Epidermal melanocyte (primary cell): ENCODE measurements at regions not wholly inside any gene's neighbourhood (a gene's known extent, or its start where the extent isn't known, plus 50 kb on each side); places are given as distances from the start of the nearest gene placed in this dataset.
"Not testable (repeated sequence)": the region's sequence is repeated elsewhere in the genome, so short reads cannot be mapped to it uniquely, and the experiment has no call there.

ENCODE experiments used
- DNase-seq: peaks from one replicate; pipeline ENCODE4 v3.0.0; 2011; ENCODE audit warnings: low spot score; ENCODE audit not compliant: insufficient read length

DNA sequence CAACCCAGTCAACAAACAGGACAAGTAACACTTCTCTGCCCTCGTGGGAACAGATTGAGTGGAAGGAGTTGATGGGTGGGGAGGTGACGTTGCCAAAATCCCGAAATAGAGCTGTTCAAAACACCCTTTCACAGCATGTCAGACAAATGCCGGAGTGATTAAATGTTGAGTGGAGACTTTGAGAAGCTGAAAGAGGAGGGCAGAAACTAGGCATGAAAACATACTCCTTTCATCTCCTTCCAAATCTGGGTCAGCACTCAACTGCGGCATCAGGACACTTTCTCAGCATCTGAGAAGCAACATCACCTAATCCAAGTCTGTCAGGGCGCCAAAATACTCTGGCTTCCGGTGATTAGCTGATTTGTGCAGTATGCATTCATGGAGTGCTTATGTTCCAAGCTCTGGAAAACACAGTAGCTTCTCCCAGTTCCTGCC, 51.5 kb upstream of the MRI1 start:
- no peak for DNase-seq

DNA sequence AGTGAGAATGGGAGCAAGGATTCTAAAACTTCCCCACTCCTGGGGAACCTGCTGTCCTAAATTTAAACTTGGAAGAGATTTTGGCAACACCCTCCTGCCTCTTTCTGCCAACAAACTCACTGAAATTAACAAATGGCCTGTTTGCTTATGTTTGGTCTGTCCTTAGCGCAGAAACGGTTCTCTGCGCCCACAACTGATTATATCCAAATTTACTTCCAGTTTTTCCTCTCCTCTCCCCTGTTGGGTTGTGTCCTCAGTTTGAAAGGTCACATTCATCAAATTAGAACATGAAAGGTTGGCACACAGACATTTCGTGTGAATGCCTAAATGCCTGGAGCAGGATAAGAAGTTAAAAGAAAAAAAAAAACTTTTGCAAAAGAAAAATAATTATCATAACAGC, 56.4 kb upstream of the MRI1 start:
- peak; percentile 36 for DNase-seq

DNA sequence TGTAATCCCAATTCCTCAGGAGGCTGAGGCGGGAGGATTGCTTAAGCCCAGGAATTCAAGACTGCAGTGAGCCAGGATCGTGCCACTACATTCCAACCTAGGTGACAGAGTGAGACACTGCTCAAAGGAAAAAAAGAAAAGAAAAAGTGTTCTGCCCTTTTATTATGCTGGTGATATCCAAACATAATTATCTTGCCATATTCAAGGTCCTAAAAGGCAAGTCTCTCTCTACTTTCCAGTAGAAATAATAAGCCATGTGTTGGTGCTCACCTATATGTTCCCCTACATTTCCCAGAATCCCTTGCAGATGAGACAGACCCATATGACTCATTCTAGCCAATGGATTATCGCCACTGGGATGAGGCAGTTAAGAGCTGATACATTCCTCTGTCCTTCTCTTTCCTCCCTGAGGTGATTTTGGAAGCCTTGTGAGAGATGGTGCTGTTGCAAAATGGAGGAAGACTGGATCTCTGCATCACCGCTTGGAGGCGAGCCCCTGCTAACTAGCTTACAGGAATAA, 58.3 kb upstream of the MRI1 start:
- no peak for DNase-seq

DNA sequence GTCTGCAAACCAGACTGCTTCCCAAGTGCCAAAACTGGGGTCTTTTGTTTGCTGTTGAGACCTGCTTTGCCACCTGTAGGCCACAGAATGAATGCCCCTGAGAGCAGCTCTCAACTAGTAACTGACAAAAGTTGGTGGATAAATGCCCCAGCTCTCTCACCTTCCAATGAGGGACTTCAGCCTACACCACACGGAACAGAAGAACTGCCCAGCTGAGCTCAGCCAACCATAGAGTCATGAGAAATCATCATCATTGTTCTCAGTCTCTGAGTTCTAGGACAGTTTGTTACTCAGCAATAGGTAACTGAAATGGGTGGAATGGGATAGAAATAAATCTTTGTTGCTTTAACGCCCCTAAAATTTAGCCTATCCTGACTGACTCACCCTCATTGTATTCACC, 59.1 kb upstream of the MRI1 start:
- no peak for DNase-seq

DNA sequence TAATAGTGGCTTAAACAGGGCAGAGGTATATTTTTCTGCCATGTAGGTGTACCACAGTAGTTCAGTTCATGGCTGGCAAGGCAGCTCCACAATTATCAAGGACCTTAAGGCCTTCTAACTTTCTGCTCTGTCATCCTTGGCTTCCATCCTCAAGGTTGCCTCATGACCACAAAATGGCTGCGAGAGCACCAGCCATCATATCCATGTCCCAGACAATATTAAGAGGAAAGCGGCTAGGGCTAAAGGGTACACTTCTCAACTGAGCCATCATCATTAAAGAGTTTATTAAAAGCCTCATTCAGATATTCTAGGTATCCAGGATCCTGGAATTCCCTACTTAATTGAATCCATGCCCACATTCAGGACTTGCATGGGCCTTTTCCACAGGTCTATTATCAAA, 62.7 kb upstream of the MRI1 start:
- no peak for DNase-seq

DNA sequence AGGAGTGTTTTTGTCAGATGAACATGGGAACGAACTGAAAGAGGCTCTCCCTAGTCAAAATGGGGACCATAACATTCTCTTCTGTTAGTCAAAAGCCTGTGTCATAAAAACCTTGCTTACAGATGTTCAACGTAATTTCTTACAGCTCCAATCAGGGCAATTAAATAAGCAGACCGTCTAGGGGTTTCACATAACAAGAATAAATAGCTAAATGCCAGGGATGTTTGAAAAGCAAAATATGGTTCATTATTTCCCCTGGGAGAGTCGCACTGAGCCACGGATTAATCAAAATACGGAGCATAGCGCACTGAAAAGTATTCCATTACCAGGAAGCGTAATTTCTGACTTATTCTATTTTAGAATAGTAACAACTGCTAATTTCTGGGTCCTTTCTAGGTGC, 63.7 kb upstream of the MRI1 start:
- no peak for DNase-seq

DNA sequence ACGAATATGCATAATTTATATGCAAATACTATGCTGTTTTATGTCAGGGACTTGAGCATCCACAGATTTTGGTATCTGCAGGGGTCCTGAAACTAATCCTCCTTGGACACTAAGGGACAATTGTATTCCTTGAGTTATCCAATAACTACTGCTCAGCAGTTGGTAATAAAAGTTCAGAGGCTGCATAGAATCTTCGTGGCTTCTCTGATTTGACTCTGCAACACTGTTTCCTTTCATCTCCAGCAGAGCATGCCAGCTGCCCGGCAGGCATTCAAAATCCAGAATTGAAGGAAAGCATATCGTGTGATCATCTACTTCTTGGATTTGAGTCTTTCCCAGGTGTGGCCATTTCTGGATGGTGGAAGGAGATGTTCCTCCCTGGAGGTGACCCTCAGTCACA, 64.5 kb upstream of the MRI1 start:
- DNase-seq, result peak; percentile 57

DNA sequence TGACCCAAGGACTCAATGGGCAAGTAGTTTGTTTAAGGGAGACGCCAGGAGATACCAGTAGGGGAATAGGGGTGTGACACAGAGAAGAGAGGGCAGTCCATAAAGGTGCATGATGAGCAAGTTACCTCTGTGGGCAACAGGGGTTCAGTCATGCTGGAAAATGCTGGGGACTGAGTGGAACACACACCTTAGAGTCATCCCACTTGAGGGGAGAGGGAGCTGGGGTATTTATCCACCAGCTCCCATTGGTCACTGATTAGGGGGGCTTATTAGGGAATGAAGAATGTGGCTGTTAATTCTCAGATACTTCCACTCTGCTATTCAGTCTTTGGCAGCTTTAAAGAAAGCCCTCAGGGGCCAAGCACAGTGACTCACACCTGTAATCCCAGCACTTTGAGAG, 67.5 kb upstream of the MRI1 start:
- DNase-seq, result no peak

DNA sequence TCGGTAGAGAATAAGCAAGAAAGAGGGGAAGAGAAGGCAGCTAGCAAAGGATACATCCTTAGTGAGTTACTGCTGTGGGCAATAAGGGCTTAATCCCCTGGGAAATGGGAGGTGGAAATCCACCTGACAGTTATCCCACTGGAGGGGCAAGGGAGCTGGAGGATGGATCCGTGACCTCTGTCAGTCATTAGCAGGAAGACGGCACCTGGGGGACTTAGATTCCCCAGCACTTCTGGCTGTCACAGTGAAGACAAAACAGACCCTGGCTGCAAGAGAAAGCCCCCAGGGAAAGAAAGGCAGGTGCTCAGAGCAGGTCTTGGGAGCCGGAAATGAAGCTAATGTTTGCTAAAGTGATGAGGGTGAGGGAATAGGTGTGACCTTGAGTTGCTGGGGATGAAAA, 70.4 kb upstream of the MRI1 start:
- no peak for DNase-seq

DNA sequence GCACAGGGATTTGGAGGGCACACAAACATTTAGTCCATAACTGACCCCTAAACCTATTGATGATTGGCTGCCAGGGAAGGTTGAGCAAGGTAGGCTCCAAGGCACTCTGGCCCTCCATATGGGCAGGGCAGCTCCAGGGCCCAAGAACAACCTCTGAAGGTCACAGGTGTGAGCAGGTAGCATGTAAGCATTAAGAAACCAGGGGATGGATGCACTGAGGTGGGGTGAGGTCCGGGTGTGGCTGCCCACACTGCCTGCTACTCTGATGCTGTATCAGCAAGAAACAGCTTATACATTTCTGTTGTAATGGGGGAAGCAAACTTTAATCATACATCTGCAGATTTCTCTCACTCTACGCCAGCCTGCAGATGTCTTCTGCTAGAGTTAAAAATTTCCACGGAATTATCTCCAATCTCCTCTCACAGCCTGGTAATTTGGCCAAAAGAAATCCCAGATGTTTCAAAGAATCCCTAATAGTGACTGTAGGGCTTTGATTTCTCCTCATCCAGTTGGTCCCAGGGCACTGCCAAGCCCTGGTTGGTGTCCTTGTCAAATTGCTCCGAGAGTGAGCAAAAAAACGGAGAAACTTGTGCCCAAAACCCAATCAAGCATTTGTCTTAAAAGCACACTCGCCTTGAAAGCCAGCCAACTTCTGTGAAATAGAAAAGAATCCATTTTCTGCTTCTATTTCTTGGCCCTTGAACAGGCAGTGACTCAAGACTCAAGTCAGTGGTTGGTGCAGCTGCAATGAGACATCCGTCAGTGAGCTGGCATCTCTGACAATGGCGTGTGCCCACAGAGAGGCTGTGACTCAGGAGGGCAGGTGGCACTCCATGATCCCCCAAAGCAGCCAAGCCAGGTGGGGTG, 72.5 kb upstream of the MRI1 start:
- DNase-seq, result peak; percentile 22

DNA sequence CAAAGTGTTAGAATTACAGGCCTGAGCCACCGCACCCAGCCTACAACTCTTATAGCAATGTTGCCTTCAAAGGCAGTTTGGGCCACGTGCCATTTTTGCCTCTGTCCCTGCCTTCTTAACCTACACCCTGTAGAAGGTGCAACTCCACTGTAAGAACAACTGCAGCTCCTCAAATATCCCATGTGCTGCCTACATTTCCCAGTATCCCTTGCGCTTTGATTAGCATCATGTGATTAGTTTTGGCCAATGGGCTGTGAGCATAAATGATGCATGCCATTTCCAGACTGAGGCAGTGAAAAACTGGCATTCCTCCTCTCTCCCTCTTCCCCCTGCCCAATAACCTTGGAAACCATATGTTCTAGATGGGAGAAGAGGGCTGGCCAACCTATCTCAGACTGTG, 75.2 kb upstream of the MRI1 start:
- DNase-seq, result no peak

DNA sequence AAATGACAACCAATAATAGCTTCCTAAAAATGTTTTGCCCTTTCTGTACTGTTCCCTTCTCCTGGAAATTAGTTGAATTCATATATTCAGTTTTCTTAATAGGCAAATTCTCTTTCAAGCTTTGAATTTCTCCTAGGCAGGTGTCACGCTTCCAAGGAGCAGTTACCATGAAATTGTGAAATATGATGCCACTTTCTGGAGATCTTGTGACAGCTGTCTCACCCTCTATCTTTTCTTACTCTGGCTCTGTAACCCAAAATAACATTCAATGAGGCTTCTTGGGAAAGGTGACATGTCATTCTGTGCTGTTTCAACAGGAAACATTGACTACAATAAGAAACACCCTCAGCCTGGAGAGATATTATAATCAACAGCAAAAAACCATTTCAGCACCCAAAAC, 80.3 kb upstream of the MRI1 start:
- DNase-seq, result no peak

DNA sequence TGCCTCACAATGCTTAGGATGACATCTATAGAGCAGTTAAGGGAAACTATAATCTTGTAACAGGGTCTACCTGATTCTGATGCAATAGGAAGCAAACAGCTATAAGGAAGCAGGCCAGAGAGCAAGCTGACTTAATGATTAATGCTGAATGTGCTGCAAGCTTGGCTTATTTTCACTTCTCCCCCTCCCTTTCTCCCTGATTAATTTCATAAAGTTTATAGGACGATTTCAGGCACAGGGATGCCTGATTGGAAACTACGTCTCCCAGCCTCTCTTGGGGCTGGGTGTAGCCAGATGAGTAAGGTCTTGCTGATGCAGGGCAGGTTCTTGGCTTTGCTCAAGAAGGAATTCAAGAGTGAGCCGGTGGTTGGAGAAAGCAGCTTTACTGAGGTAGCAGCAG, 82.8 kb upstream of the MRI1 start:
- DNase-seq, result no peak

DNA sequence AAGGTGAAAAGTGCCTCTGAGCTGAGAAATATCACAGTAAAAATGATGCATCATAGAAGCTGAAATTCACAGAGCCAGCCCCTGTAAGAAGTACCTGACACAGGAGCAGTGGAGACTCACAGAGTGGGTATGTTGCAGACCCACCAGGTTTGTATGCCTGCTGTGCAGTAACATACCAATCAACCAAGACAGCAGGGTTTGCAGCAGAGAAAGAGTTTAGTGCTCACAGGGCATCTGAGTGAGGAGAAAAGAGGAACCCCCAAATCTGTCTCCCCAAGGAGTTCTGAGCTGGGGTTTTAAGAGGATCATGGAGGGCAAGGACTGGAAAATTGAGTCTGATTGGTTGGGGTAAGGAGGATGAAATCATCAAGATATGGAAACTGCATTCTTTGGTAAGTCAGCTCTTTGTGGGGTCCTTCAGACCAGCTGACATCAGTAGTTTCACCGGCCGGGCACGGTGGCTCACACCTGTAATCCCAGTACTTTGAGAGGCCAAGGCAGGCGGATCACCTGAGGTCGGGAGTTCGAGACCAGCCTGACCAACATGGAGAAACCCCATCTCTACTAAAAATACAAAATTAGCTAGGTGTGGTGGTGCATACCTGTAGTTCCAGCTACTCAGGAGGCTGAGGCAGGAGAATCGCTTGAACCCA, 83.5 kb upstream of the MRI1 start:
- DNase-seq, result not testable (repeated sequence)

DNA sequence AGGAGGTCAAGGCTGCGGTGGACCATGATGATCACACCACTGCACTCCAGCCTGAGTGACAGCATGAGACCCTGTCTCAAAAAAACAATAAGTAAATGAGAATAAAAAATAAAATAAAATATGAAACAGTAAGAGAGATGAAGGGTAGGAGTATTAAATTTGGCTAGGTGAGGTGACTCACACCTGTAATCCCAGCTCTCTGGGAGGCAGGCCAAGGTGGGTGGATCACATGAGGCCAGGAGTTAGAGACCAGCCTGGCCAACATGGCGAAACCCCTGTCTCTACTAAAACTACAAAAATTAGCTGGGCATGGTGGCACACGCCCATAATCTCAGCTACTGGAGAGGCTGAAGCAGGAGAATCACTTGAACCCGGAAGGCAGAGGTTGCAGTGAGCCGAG, 87.4 kb upstream of the MRI1 start:
- not testable (repeated sequence) for DNase-seq

DNA sequence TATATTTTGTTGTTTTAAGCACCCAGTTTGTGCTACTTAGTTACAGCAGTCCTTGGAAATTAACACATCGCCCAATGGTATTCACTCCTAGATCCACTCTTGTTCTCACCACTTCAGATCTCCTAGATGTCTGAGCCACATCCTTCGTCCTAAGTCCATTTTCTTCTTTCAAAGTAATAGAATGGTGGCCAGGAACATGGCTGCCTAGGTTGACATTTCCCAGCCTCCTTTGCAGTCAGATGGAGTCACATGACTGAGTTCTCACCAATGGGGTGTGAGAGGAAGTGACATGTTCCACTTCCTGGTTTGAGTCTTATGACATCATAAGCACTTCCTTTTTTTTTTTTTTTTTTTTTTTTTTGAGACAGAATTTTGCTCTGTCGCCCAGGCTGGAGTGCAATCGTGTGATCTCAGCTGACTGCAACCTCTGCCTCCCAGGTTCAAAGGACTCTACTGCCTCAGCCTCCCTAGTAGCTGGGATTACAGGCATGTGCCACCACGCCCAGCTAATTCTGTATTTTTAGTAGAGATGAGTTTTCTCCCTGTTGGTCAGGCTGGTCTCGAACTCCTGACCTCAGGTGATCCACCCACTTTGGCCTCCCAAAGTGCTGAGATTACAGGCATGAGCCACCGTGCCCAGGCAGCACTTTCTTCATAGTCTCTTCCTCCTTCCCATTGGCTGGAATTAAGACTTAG, 91.7 kb upstream of the MRI1 start:
- not testable (repeated sequence) for DNase-seq

DNA sequence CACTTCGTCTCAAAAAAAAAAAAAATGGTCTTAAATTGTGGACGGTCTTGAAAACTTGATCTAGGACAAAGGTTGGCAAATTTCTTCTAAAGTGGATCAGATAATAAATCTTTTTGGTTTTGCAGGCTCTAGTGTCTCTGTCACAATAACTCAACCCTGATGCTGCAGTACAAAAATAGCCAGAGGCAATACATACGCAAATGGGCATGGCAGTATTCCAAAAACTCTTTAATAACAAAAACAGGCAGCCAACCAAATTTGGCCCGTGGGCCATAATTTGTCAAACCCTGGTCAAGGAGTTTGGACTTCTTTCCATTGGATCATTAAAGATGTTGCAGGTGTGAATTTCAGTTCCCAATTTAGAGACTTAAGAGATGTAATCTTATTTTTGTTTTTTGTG, 93.5 kb upstream of the MRI1 start:
- DNase-seq, result no peak

DNA sequence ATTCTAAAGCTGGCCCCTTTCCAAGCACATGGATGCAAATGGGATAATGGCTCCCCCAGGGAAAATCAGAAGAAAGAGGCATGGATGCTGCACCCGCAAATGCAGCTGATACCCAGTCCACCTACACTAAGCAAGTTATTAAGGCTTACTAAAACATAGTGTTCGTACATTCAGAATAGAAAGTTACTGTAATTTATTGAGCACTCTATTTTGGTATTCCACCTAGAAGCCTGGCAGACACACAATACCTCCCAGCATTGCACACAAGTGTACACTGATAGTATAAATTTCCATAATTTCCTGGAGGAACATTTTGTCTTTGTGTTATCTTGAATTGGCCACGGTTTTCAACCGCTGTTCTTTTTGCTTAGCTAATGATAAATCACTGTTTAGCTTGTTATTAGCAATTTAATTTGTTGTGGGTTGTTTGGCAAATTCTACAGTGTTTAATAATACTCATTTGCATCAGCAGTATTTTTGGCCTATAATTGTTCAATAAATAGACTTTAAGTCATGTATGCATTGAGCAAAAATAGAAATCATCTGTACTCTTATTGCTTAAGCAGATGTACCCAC, 94.5 kb upstream of the MRI1 start:
- no peak for DNase-seq

DNA sequence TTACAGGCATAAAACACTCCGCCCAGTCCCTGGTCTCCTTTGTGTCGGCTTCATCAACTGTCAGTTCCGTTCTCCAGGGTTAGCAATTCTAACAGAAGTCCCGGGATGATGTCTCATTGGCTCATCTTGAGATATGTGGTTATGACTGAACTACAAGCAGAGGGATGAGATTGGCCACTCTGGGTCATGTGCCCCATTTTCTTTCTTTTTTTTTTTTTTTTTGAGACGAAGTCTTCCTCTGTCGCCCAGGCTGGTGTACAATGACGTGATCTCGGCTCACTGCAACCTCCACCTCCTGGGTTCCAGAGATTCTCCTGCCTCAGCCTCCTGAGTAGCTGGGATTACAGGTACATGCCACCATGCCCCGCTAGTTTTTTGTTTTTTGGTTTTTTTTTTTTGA, 95.4 kb upstream of the MRI1 start:
- DNase-seq, result no peak

DNA sequence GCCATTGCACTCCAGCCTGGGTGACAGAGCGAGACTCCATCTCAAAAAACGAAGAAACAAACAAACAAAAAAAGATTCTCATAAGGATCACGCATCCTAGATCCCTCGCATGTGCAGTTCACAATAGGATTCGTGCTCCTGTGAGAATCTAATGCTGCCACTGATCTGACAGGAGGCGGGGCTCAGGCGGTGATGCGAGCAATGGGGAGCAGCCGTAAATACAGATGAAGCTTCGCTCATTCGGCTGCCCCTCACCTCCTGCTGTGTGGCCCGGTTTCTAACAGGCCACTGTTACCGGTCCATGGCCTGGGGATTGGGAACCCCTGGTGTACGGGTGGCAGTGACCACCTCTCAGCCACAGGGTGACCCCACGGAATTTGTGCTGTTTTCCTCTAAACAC, 98.2 kb upstream of the MRI1 start:
- no peak for DNase-seq

DNA sequence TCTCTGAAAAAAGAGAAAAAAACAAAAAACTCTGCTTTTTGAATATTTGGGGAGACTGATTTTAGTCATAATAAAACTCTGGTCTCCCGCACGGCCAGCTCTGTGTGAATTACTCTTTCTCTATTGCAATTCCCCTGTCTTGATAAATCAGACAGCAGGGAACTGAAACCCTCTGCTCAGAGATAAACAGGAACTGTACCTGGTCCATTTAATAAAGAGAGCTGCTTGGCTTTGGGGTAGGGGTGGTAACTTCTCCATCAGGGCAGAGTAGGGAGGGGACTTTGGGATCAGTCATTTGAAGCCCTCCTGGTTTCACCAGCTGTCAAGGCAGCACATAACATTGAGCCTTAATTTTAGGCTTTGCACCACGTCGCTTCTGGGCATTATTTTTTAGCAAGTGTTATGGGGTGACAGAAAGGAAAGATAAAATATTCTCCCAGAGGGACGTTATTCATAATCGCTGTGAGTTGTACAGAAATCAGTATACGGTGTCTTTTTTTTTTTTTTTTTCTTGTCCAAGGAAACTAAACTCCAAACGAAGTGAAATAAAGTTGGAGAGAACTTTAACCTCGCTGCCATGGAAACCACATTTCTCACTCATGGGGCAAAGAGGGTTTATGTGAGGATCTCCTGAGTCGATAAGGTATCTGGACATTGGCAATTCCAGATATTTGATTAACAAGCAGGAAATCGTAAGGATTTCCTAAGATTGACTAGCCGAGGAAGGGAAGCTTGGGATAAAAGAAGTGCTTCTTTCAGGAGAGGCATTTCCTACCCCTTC, 99.0 kb upstream of the MRI1 start:
- DNase-seq, result no peak
